HuH-7 (cell line): ENCODE measurements at regions not wholly inside any gene's neighbourhood (a gene's known extent, or its start where the extent isn't known, plus 50 kb on each side); places are given as distances from the start of the nearest gene placed in this dataset.
"Not testable (repeated sequence)": the region's sequence is repeated elsewhere in the genome, so short reads cannot be mapped to it uniquely, and the experiment has no call there.

Experiments used
- DNase-seq: peaks from one replicate; pipeline ENCODE4 v3.0.0; 2011; ENCODE audit warnings: low spot score

DNA sequence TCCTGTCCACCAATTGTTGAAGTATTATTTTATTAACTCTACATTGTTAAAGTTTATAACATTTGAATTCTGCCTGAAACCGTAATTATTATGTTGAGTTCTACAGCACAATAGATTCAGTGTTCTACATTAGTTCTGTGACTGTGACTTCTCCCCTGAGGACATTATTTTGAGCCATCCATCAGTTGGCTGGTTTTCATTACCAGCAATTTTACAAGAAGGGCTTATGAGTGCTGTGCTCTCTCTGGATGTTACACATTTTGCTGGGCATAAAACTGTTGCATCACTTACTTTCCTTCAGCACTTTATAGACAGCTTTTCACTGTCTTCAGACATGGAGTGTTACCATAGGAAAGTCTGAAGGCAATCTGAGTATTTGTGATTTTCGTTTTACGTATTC lies 118.2 kb upstream of the KITLG start:
- DNase-seq = no peak

- DNase-seq = no peak
Measured at GRCh38 chr12:88693837-88694445, 113.7 kb upstream of the KITLG start.

DNA sequence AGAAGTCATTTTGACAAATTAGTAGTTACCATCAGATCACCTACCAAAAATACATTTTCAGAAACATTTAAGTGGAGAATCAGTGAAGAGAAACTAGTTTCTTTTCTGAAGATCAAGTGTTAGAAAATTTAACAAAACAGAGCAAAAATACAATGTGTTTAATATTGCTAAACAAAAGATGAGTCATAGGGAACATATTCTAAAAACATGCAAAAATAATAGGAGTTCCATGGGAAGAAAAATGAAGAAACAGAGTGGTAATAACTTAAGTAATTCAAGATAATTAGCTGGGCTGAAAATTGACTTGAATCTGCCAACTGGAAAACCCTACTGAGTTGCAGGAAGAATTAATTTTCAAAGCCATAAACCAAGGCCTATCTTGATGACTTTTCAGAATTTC lies 111.5 kb upstream of the KITLG start:
- no peak for DNase-seq

GRCh38 chr12:88684610-88685009 lies 104.3 kb upstream of the KITLG start:
- DNase-seq = no peak

- DNase-seq = no peak
Measured at GRCh38 chr12:88684170-88684569, 103.9 kb upstream of the KITLG start.

DNA sequence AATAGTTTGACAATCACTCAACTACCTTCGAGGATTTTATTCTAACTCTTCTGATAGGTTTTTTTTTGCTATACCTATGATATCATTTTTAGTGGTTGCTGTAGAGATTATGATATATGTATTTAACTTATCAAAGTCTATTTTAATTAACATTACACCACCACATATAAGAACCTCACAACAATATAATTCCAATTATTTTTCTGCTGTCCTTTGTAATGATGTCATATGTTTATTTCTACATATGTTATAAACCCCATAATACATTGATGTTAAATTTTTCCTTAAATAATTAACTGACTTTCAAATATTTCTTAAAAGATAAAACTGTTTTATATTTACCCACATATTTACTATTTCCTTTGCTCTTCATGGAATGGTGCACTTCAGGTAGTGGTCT lies 103.4 kb upstream of the KITLG start:
- DNase-seq = no peak

- no peak for DNase-seq
Measured at GRCh38 chr12:88681271-88681670, 101.0 kb upstream of the KITLG start.

DNA sequence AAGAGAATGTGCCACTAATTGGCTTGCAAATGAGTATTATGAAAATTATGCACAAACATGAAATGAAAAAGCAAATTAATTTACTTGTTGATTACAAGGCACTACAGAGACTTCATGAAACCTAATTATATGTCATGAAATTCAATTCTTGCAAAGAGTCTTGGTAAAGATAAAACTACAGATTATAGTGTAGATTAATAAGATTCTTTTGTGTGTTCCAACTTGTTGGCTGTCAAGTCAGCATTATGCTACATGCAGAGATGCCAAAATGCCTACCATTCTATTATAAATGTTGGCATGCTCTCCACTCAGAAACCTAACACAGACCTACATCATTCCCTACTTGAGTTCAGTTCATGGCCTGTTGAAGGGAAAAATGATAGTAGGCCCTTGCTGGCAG lies 97.2 kb upstream of the KITLG start:
- no peak for DNase-seq

DNA sequence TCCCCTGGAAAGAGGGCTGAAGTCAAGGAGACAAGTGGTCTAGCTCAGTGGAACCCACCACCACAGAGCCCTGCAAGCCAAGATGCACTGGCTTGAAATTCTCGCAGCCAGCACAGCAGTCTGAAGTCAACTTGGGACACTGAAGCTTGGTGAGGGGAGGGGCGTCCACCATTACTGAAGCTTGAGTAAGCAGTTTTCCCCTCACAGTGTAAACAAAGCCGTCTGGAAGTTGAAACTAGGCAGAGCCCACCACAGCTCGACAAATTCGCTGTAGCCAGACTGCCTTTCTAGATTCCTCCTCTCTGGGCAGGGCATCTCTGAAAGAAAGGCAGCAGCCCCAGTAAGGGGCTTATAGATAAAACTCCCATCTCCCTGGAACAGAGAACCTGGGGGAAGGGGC lies 87.3 kb upstream of the KITLG start:
- not testable (repeated sequence) for DNase-seq

GRCh38 chr12:88665071-88665470 lies 84.8 kb upstream of the KITLG start:
- no peak for DNase-seq

DNA sequence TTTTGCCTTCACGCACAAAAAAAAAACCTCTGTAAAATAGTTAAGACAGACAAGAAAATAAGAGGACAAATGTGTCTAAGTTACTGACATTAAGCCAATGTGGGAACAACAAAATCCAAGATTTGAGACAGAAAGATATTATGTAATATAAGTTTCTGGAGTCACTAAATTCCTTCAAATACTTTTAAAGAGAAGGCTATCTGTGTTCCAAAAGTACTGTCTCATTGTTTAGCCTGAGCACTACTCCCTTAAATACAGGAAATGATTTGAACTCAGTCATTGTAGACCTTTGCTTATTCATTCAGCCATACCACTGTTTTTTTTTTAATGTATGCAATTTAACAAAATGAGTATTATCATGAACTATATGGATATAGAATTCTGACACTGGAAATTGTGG lies 82.7 kb upstream of the KITLG start:
- DNase-seq = no peak

DNA sequence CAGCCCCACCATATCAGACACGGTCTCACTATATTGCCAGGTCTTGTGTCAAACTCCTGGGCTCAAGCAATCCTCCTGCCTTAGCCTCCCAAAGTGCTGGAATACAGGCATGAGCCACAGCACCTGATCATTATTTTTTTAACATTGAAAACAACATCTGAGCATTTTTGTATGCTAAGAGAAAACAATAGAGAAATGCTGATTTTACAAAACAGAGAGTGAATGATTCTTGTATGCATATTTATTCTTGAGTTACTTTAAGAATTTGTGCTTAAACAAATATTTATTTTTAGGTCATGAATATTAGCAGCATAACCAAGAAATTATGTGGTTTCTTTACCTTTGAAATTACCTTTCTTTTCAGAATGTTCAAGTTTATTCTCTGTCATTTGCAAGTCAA lies 81.8 kb upstream of the KITLG start:
- DNase-seq = no peak

GRCh38 chr12:88658009-88658408 lies 77.7 kb upstream of the KITLG start:
- no peak for DNase-seq

- no peak for DNase-seq
Measured at GRCh38 chr12:88650715-88651114, 70.4 kb upstream of the KITLG start.

GRCh38 chr12:88648625-88649024 lies 68.4 kb upstream of the KITLG start:
- no peak for DNase-seq

GRCh38 chr12:88646824-88647223 lies 66.6 kb upstream of the KITLG start:
- DNase-seq = no peak

- no peak for DNase-seq
Measured at GRCh38 chr12:88645816-88646215, 65.5 kb upstream of the KITLG start.

GRCh38 chr12:88644946-88645702 lies 64.9 kb upstream of the KITLG start:
- no peak for DNase-seq

DNA sequence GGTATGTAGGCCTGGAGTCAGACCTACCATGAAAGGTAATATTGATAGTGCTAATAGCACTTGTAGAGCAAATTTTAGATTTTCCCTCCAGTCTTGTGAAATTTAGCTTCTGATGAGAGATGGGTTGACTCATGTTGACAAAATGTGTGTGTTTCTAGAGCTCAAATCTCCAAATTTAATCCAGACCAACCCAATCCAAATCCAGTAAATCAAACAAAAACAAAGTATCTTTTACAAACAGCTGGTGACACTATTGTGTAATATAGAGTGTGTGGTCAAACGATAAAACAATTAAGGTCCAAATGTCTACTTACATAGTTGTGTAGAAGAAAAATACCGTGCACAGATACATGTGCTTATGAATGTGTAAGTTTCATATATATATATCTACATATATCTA lies 63.4 kb upstream of the KITLG start:
- DNase-seq = no peak

DNA sequence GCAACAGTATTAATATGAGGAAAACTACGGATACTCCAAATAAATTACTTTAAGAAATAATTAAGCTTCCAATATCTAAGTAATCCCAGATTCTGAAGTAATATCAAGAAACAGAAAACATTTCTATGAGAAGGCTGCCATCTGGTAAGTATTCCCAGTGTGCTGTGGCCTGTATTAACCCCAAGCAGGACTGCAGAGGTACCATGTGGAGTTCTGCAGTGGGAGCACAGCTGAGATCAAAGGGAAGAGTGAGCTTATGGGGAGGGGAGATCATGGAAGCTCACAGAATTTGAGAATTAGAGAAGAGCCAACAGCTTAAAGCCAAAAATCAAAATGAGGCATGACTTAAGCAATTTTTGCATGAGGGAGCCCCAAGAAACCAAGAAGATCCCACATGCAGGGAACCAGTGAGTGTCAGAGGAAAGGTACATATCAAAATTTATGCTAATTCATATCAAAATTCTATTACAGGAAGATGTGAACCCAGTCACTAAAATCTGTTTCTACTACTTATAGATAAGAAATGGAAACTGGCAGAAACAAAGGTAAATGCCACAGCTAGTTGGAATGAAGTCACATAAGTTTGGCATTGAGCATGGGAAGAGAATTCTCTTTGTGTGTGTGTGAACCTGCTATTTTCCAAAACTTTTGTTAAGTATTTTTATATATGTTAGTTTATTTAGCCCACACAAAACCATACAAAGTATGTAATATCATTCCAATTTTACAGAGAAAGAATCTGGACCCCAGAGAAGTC lies 62.6 kb upstream of the KITLG start:
- DNase-seq = no peak

- no peak for DNase-seq
Measured at GRCh38 chr12:88638966-88639760, 58.9 kb upstream of the KITLG start.

- no peak for DNase-seq
Measured at GRCh38 chr12:88638388-88638787, 58.1 kb upstream of the KITLG start.

DNA sequence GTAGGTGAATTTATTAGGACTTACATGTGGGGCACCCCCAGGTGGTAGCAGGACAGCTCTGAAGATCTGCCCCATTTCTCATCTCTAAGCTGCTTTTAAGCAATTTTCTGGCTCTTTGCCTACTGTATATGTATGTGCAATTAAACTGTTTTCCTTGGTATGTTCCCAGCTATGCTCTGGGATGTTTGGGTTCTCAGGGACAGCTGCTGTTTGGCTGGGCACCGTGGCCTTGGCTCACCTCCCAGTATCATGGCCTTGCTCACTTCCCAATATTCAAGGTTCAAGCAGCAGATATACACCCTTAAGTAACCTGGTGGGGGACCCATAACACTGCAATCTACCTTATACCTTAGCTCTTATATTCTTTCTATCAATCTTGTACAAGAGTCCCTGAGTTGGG lies 53.7 kb upstream of the KITLG start:
- DNase-seq = no peak
